ENCODE measurements at regions not wholly inside any gene's neighbourhood (a gene's known extent, or its start where the extent isn't known, plus 50 kb on each side); places are given as distances from the start of the nearest gene placed in this dataset.

- TF ChIP-seq CTCF (IDR thresholded peaks at IDR 0.05) (no peak), POLR2AphosphoS5 (IDR thresholded peaks at IDR 0.05) (no peak)
These were observed 70.2 kb downstream of the OR4C45 start for GRCh38 chr11:50102916-50103315.
